PFSK-1 (cell line): ENCODE measurements at regions not wholly inside any gene's neighbourhood (a gene's known extent, or its start where the extent isn't known, plus 50 kb on each side); places are given as distances from the start of the nearest gene placed in this dataset.

Experiments used
- FOXP2 ChIP-seq: optimal IDR thresholded peaks from 2 replicates; pipeline ENCODE3; 2011; ENCODE audit warnings: borderline replicate concordance, control low read depth, inconsistent platforms; ENCODE audit not compliant: insufficient read depth; ENCODE audit errors: extremely low read length, extremely low read depth
- POLR2AphosphoS5 ChIP-seq: IDR thresholded peaks from 2 replicates; pipeline ENCODE4 v1.6.1; 2012; ENCODE audit warnings: low read depth, mild to moderate bottlenecking, control low read depth, low read length, moderate library complexity
- REST ChIP-seq, 2 experiments: IDR thresholded peaks; 2 replicates each; pipeline versions ENCODE4 v1.6.1 to v1.8.0; 2011 to 2012; ENCODE audit warnings: low read depth in 2 of 2, low read length in 2 of 2, control low read depth in 1 of 2, inconsistent platforms in 1 of 2, mild to moderate bottlenecking in 1 of 2, moderate library complexity in 1 of 2; ENCODE audit not compliant: insufficient read depth in 1 of 2
- SIN3A ChIP-seq: IDR thresholded peaks from 2 replicates; pipeline ENCODE4 v1.6.1; 2012; ENCODE audit warnings: mild to moderate bottlenecking, low read length, moderate library complexity, borderline replicate concordance; ENCODE audit not compliant: insufficient read depth
- TAF1 ChIP-seq: IDR thresholded peaks from 2 replicates; pipeline ENCODE4 v1.6.1; 2012; ENCODE audit warnings: low read length, control low read depth, borderline replicate concordance; ENCODE audit not compliant: insufficient read depth

DNA sequence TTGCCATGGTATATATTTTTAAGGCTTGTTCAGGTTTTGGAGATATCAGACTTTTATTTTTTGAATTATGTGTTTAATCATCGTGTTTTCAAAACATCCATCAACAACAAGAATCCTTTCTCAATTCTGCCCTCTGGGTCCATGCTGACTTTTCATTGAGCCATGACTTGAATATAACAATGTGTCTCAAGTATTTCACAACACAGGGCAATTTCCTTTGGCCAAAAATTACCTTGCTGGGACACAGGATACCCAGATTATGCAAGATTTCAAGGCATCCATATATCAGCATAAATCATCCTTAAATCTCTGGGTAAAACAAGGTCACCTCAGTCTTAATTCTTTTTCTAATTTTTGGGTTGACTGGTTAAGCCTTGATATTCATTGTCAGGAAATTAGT lies 411.2 kb upstream of the USP24 start:
- no peak for TF ChIP-seq TAF1

GRCh38 chr1:55624766-55625165 lies 409.6 kb upstream of the USP24 start:
- TF ChIP-seq SIN3A (no peak), FOXP2 (no peak), POLR2AphosphoS5 (no peak), TAF1 (no peak), REST (IDR thresholded peaks at IDR 0.05; ENCODE audit: insufficient read depth in 1 of 2, low read depth in 2 of 2, low read length in 2 of 2) (no peak)

GRCh38 chr1:55623311-55623710 lies 408.1 kb upstream of the USP24 start:
- TF ChIP-seq POLR2AphosphoS5 (no peak), TAF1 (no peak), SIN3A (no peak), FOXP2 (no peak), REST (IDR thresholded peaks at IDR 0.05; ENCODE audit: insufficient read depth in 1 of 2, low read depth in 2 of 2, low read length in 2 of 2) (no peak)

DNA sequence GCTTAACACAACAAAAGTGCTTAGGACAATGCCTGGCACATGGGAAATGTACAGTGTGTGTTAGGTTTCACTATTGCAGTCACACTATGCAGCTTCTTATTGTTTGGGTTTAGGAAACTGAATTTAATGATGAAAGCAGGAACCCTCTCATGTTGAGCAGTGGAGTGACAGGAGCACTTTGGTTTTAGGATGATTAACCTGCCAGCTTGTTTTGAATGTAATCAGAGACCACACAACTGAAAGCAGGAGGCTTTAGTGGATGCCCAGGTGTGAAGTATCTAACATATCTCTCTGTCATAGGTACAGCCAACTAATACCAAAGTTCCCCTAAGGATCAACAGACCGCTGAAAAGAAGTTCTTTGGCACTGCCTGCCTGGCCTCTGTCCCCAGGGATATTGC lies 406.9 kb upstream of the USP24 start:
- no peak for TF ChIP-seq SIN3A
- TF ChIP-seq TAF1, result no peak
- no peak for TF ChIP-seq FOXP2
- no peak for TF ChIP-seq POLR2AphosphoS5
- TF ChIP-seq REST (IDR thresholded peaks at IDR 0.05; ENCODE audit: insufficient read depth in 1 of 2, low read depth in 2 of 2, low read length in 2 of 2), result no peak

- no peak for TF ChIP-seq POLR2AphosphoS5
- TF ChIP-seq REST (IDR thresholded peaks at IDR 0.05; ENCODE audit: insufficient read depth in 1 of 2, low read depth in 2 of 2, low read length in 2 of 2), result no peak
- no peak for TF ChIP-seq SIN3A
- no peak for TF ChIP-seq FOXP2
- TF ChIP-seq TAF1, result no peak
Measured at GRCh38 chr1:55618199-55618598, 403.0 kb upstream of the USP24 start.

- TF ChIP-seq TAF1 (no peak), POLR2AphosphoS5 (no peak), REST (IDR thresholded peaks at IDR 0.05; ENCODE audit: insufficient read depth in 1 of 2, low read depth in 2 of 2, low read length in 2 of 2) (no peak), SIN3A (no peak), FOXP2 (no peak)
Measured at GRCh38 chr1:55617288-55617982, 402.3 kb upstream of the USP24 start.
